Activated CD8-positive, alpha-beta T cell treated with anti-CD3 and anti-CD28 coated beads for 36 hours (primary cell): ENCODE measurements at regions not wholly inside any gene's neighbourhood (a gene's known extent, or its start where the extent isn't known, plus 50 kb on each side); places are given as distances from the start of the nearest gene placed in this dataset.

Experiments used
- ATAC-seq: fragments of 200-7000 bp; cut with Tn5 transposase; one replicate; pipeline ENCODE4 v1.10.0; 2021; ENCODE audit warnings: mild to moderate bottlenecking, moderate library complexity
- CTCF ChIA-PET: fragments of 350-600 bp; sonication (Branson Sonifier 250); formaldehyde crosslinking; loops from one replicate; lab custom pipeline; 2021; ENCODE audit warnings: antibody characterized with exemption; lab: Charles Lee
- POLR2A ChIA-PET: fragments of 350-600 bp; sonication (Branson Sonifier 250); formaldehyde crosslinking; loops from one replicate; lab custom pipeline; 2021; ENCODE audit warnings: antibody characterized with exemption; lab: Charles Lee
- DNase-seq: peaks from one replicate; pipeline ENCODE4 v3.0.0-alpha.2; 2020
- H3K27ac Mint-ChIP-seq: one replicate; pipeline ENCODE4 v1.8.0; 2021; ENCODE audit warnings: mild to moderate bottlenecking, mixed read lengths
- H3K27me3 Mint-ChIP-seq: one replicate; pipeline ENCODE4 v1.8.0; 2021; ENCODE audit warnings: mixed read lengths
- H3K36me3 Mint-ChIP-seq: one replicate; pipeline ENCODE4 v1.8.0; 2021; ENCODE audit warnings: low read depth, mixed read lengths
- H3K4me1 Mint-ChIP-seq: one replicate; pipeline ENCODE4 v1.8.0; 2021; ENCODE audit warnings: low read depth, mixed read lengths
- H3K4me3 Mint-ChIP-seq: one replicate; pipeline ENCODE4 v1.8.0; 2021; ENCODE audit warnings: mild to moderate bottlenecking, moderate library complexity, mixed read lengths
- H3K9me3 Mint-ChIP-seq: one replicate; pipeline ENCODE4 v1.8.0; 2021; ENCODE audit warnings: mixed read lengths
- CTCF ChIP-seq: fragments of 200-600 bp; IDR thresholded peaks from one replicate; pipeline ENCODE4 v1.8.0; 2022; ENCODE audit warnings: antibody characterized with exemption, mild to moderate bottlenecking
- intact Hi-C: fragments of 100-400 bp; cut with micrococcal nuclease; formaldehyde crosslinking; loops from one replicate; pipeline ENCODE4 v1.10.0; 2022

- Mint-ChIP-seq H3K9me3 (peaks cover 13% of the 10 kb centered on the region), H3K27me3 (peaks cover 3% of the 10 kb centered on the region), H3K4me3 (no peak overlapping the region), H3K36me3 (peaks cover 5% of the 10 kb centered on the region), H3K4me1 (no peaks in the 10 kb centered on the region), H3K27ac (no peak overlapping the region)
- CTCF ChIA-PET, result no interaction called here
- DNase-seq, result no peak
- intact Hi-C loops, result no loop called here
- ATAC-seq, result no peak
- POLR2A ChIA-PET, result no interaction called here
- no peak for TF ChIP-seq CTCF
These were observed 126.6 kb upstream of the HMHB1 start for GRCh38 chr5:143685246-143685815.

DNA sequence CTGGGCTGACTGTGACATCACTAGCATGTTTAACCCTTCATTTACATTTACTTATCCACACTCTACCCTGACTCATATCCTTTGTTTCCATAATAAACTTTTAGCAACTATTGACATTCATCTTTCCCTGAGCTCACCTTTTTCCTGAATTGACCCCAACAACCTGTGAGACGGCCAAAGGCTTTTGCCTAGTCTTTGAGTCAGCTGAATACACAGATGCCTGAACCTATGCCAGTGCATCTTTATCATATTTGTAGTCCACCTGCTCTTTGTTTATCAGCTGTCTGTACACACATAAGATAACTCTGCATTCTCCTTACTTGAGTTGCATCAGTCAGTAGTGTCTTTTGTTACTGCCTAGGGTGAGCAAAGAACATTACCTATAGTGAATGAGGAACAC lies 128.5 kb upstream of the HMHB1 start:
- ChIA-PET POLR2A (no interaction called here), CTCF (interaction anchor here (1.3 kb wide), 1 partner anchor 10 kb away, joined by 4 read pairs; no protein-coding TSS in a partner anchor)
- no peak for DNase-seq
- peaks cover 3% of the 10 kb centered on the region for H3K9me3 Mint-ChIP-seq
- no peak for TF ChIP-seq CTCF
- H3K36me3 Mint-ChIP-seq, result no peaks in the 10 kb centered on the region
- H3K4me1 Mint-ChIP-seq, result peaks cover 16% of the 10 kb centered on the region
- H3K27me3 Mint-ChIP-seq, result peaks cover 1% of the 10 kb centered on the region
- no peak for ATAC-seq
- H3K4me3 Mint-ChIP-seq, result no peak overlapping the region
- intact Hi-C loops, result no loop called here
- no peak overlapping the region for H3K27ac Mint-ChIP-seq

DNA sequence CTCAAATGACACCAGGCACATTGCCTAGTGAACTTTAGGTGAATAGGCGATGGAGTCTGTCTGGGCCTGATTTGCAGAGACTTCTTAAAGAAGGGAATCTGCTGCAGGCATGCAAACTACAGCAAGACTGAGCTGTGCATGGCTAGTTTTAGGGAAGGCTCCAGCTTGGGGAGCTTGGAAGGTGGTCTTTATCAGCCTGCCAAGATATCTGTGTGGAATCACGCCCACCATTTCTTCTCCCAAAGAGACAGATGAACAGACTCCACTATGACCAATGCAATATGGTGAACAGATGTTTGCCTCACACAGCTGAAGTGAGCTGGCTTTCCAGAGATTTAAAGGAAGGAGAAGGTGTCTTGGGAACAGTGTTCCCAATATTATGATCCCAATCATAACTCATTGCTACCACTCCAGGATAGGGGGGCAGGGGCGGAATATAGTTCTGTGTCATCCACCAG lies 129.0 kb upstream of the HMHB1 start:
- no peaks in the 10 kb centered on the region for H3K36me3 Mint-ChIP-seq
- intact Hi-C loops, result no loop called here
- POLR2A ChIA-PET, result interaction anchor here (0.6 to 1.2 kb wide), 2 partner anchors 11 to 468 kb away, joined by 3 read pairs; no protein-coding TSS in a partner anchor
- peaks cover 1% of the 10 kb centered on the region for H3K27me3 Mint-ChIP-seq
- no peak overlapping the region for H3K27ac Mint-ChIP-seq
- CTCF ChIA-PET, result interaction anchor here (1.3 kb wide), 1 partner anchor 11 kb away, joined by 4 read pairs; no protein-coding TSS in a partner anchor
- DNase-seq, result no peak
- H3K9me3 Mint-ChIP-seq, result no peaks in the 10 kb centered on the region
- ATAC-seq, result no peak
- H3K4me1 Mint-ChIP-seq, result peaks cover 21% of the 10 kb centered on the region
- no peak for TF ChIP-seq CTCF
- H3K4me3 Mint-ChIP-seq, result no peak overlapping the region

GRCh38 chr5:143682246-143682905 lies 129.6 kb upstream of the HMHB1 start:
- Mint-ChIP-seq H3K27me3 (peaks cover 1% of the 10 kb centered on the region), H3K4me1 (peaks cover 22% of the 10 kb centered on the region), H3K9me3 (no peaks in the 10 kb centered on the region), H3K36me3 (no peaks in the 10 kb centered on the region), H3K4me3 (no peak overlapping the region), H3K27ac (no peak overlapping the region)
- no peak for TF ChIP-seq CTCF
- ChIA-PET CTCF (interaction anchor here (1.9 kb wide), 1 partner anchor 9 kb away, joined by 4 read pairs; no protein-coding TSS in a partner anchor), POLR2A (interaction anchor here (0.6 to 1.2 kb wide), 2 partner anchors 11 to 467 kb away, joined by 3 read pairs; no protein-coding TSS in a partner anchor)
- intact Hi-C loops, result no loop called here
- no peak for ATAC-seq
- DNase-seq, result no peak

DNA sequence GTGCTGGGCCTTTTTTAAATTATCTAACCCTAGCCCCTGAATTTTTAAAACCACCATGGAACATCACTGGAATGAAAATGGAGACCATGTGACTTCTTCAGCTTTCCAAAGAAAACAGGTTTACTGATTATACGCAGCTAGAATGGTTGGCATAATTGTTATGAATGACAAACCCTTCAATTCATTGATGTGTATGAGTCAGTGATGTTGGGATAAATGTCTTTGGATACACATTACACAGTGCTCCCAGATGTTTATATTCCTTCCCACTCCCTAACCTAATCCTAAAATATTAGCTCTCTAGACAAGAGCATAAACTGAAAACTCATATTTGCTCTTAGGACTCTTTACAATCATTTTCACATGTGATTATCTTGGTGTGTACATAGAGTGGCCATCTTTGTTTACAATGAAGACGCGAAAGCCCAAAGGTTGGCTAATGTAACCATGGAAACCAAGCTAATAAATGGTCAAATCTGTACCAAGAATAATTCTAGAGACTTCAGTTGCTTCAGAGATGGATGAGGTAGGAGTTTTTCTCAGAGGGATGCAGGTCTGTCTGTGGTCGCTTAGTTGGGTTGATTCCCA lies 131.2 kb upstream of the HMHB1 start:
- TF ChIP-seq CTCF, result no peak
- Mint-ChIP-seq H3K36me3 (no peaks in the 10 kb centered on the region), H3K4me3 (no peak overlapping the region), H3K9me3 (no peaks in the 10 kb centered on the region), H3K27me3 (peaks cover 1% of the 10 kb centered on the region), H3K4me1 (peaks cover 22% of the 10 kb centered on the region), H3K27ac (no peak overlapping the region)
- POLR2A ChIA-PET, result no interaction called here
- intact Hi-C loops, result no loop called here
- CTCF ChIA-PET, result interaction anchor here (1.9 kb wide), 1 partner anchor 10 kb away, joined by 4 read pairs; no protein-coding TSS in a partner anchor
- DNase-seq (no peak), ATAC-seq (no peak)
